SK-N-SH treated with all-trans-retinoic acid at 6 μM for 48 hours (cell line): ENCODE measurements at regions not wholly inside any gene's neighbourhood (a gene's known extent, or its start where the extent isn't known, plus 50 kb on each side); places are given as distances from the start of the nearest gene placed in this dataset.

Experiments
- ATAC-seq: fragments of 200-7000 bp; cut with Tn5 transposase; 3 replicates; pipeline ENCODE4 v1.9.1; 2020; ENCODE audit warnings: mild to moderate bottlenecking, moderate library complexity
- ARNTL ChIP-seq: fragments of 450-650 bp; formaldehyde crosslinking; IDR thresholded peaks from 2 replicates; pipeline ENCODE4 v1.5.0; 2020; ENCODE audit warnings: low read depth, mild to moderate bottlenecking, moderate library complexity, borderline replicate concordance
- BACH2 ChIP-seq: fragments of 250-450 bp; sonication (Bioruptor Pico); IDR thresholded peaks from 2 replicates; pipeline ENCODE4 v1.9.0; 2021; ENCODE audit warnings: mild to moderate bottlenecking, borderline replicate concordance
- CSDC2 ChIP-seq: fragments of 250-450 bp; sonication (Bioruptor Pico); IDR thresholded peaks from 2 replicates; pipeline ENCODE4 v1.5.0; 2020; ENCODE audit warnings: mild to moderate bottlenecking, moderate library complexity
- ESRRG ChIP-seq: fragments of 250-450 bp; sonication (Bioruptor Pico); IDR thresholded peaks from 2 replicates; pipeline ENCODE4 v1.6.1; 2021; ENCODE audit warnings: mild to moderate bottlenecking
- GLIS3 ChIP-seq: fragments of 250-450 bp; sonication (Bioruptor Pico); IDR thresholded peaks from 2 replicates; pipeline ENCODE4 v1.5.0; 2020; ENCODE audit warnings: mild to moderate bottlenecking, moderate library complexity
- ISL1 ChIP-seq: fragments of 250-450 bp; sonication (Bioruptor Pico); IDR thresholded peaks from 2 replicates; pipeline ENCODE4 v2.1.2; 2022; ENCODE audit warnings: mild to moderate bottlenecking, moderate library complexity
- OSR1 ChIP-seq: fragments of 250-450 bp; sonication (Bioruptor Pico); IDR thresholded peaks from 2 replicates; pipeline ENCODE4 v1.8.0; 2022; ENCODE audit warnings: moderate library complexity, mild to moderate bottlenecking, inconsistent platforms
- PPARA ChIP-seq: fragments of 250-450 bp; sonication (Bioruptor Pico); IDR thresholded peaks from 2 replicates; pipeline ENCODE4 v1.5.0; 2020; ENCODE audit warnings: mild to moderate bottlenecking, borderline replicate concordance
- RARB ChIP-seq: fragments of 250-450 bp; sonication (Bioruptor Pico); IDR thresholded peaks from 2 replicates; pipeline ENCODE4 v1.8.0; 2021; ENCODE audit warnings: mild to moderate bottlenecking, moderate library complexity
- TOX ChIP-seq: fragments of 250-450 bp; sonication (Bioruptor Pico); IDR thresholded peaks from 2 replicates; pipeline ENCODE4 v1.8.0; 2021; ENCODE audit warnings: mild to moderate bottlenecking, moderate library complexity, borderline replicate concordance
- ZC3H10 ChIP-seq: fragments of 250-450 bp; sonication (Bioruptor Pico); IDR thresholded peaks from 2 replicates; pipeline ENCODE4 v1.5.1; 2021; ENCODE audit warnings: mild to moderate bottlenecking, moderate library complexity
- ZFP30 ChIP-seq: fragments of 450-650 bp; formaldehyde crosslinking; IDR thresholded peaks from 2 replicates; pipeline ENCODE4 v1.5.0; 2022; ENCODE audit warnings: mild to moderate bottlenecking, moderate library complexity
- ZNF565 ChIP-seq: fragments of 450-650 bp; formaldehyde crosslinking; conservative IDR thresholded peaks from 2 replicates; pipeline ENCODE4 v1.5.0; 2020; ENCODE audit warnings: low read depth, mild to moderate bottlenecking, moderate library complexity
- TF ChIP-seq, protein P1 (sequence below): fragments of 250-450 bp; sonication (Bioruptor Pico); IDR thresholded peaks from 2 replicates; pipeline ENCODE4 v1.5.1; 2021; ENCODE audit warnings: mild to moderate bottlenecking, moderate library complexity
- TF ChIP-seq, protein P2 (sequence below): fragments of 250-450 bp; sonication (Bioruptor Pico); IDR thresholded peaks from 2 replicates; pipeline ENCODE4 v1.5.0; 2020; ENCODE audit warnings: mild to moderate bottlenecking, moderate library complexity
- TF ChIP-seq, protein P3 (sequence below): fragments of 250-450 bp; sonication (Bioruptor Pico); IDR thresholded peaks from 2 replicates; pipeline ENCODE4 v1.8.0; 2021; ENCODE audit warnings: low read depth, mild to moderate bottlenecking, moderate library complexity, borderline replicate concordance
- TF ChIP-seq, protein P4 (sequence below): fragments of 250-450 bp; sonication (Bioruptor Pico); IDR thresholded peaks from 2 replicates; pipeline ENCODE4 v1.8.0; 2020; ENCODE audit warnings: mild to moderate bottlenecking, moderate library complexity, borderline replicate concordance
- TF ChIP-seq, protein P5 (sequence below): fragments of 250-450 bp; sonication (Bioruptor Pico); IDR thresholded peaks from 2 replicates; pipeline ENCODE4 v1.5.1; 2020; ENCODE audit warnings: low read depth, mild to moderate bottlenecking, moderate library complexity

DNA sequence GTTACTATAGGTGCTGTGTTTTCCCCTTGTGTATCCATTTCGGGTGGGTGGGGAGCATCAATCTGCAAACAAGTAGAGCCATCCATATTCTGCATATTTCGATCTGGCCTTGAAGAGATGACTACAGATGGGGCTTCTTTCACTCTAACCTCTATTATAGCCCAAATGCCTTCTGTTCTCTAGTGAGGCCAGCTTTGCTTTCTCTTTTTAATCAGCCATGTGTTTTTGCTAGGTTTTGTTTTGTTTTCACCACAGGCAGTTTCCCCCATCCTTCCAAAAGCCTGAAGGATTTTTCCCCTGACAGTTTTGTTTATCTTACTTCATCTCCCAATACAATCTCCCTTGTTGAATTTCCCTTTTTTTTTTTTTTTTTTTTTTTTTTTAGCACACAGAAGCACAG lies 224.1 kb downstream of the BTG1 start:
- no peak for ATAC-seq
- TF ChIP-seq, protein P1, sequence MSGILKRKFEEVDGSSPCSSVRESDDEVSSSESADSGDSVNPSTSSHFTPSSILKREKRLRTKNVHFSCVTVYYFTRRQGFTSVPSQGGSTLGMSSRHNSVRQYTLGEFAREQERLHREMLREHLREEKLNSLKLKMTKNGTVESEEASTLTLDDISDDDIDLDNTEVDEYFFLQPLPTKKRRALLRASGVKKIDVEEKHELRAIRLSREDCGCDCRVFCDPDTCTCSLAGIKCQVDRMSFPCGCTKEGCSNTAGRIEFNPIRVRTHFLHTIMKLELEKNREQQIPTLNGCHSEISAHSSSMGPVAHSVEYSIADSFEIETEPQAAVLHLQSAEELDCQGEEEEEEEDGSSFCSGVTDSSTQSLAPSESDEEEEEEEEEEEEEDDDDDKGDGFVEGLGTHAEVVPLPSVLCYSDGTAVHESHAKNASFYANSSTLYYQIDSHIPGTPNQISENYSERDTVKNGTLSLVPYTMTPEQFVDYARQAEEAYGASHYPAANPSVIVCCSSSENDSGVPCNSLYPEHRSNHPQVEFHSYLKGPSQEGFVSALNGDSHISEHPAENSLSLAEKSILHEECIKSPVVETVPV (CRISPR knock-in tag) = no peak
- TF ChIP-seq ESRRG (CRISPR knock-in tag) (no peak), ISL1 (CRISPR knock-in tag) (no peak), ZNF565 (CRISPR knock-in tag) (no peak), OSR1 (CRISPR knock-in tag) (no peak), BACH2 (CRISPR knock-in tag) (no peak), RARB (CRISPR knock-in tag) (no peak), ARNTL (CRISPR knock-in tag) (no peak), ZFP30 (CRISPR knock-in tag) (no peak), ZC3H10 (CRISPR knock-in tag) (no peak), CSDC2 (CRISPR knock-in tag) (no peak)
- TF ChIP-seq, protein P2, sequence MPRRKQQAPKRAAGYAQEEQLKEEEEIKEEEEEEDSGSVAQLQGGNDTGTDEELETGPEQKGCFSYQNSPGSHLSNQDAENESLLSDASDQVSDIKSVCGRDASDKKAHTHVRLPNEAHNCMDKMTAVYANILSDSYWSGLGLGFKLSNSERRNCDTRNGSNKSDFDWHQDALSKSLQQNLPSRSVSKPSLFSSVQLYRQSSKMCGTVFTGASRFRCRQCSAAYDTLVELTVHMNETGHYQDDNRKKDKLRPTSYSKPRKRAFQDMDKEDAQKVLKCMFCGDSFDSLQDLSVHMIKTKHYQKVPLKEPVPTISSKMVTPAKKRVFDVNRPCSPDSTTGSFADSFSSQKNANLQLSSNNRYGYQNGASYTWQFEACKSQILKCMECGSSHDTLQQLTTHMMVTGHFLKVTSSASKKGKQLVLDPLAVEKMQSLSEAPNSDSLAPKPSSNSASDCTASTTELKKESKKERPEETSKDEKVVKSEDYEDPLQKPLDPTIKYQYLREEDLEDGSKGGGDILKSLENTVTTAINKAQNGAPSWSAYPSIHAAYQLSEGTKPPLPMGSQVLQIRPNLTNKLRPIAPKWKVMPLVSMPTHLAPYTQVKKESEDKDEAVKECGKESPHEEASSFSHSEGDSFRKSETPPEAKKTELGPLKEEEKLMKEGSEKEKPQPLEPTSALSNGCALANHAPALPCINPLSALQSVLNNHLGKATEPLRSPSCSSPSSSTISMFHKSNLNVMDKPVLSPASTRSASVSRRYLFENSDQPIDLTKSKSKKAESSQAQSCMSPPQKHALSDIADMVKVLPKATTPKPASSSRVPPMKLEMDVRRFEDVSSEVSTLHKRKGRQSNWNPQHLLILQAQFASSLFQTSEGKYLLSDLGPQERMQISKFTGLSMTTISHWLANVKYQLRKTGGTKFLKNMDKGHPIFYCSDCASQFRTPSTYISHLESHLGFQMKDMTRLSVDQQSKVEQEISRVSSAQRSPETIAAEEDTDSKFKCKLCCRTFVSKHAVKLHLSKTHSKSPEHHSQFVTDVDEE (CRISPR knock-in tag) = no peak
- TF ChIP-seq, protein P3, sequence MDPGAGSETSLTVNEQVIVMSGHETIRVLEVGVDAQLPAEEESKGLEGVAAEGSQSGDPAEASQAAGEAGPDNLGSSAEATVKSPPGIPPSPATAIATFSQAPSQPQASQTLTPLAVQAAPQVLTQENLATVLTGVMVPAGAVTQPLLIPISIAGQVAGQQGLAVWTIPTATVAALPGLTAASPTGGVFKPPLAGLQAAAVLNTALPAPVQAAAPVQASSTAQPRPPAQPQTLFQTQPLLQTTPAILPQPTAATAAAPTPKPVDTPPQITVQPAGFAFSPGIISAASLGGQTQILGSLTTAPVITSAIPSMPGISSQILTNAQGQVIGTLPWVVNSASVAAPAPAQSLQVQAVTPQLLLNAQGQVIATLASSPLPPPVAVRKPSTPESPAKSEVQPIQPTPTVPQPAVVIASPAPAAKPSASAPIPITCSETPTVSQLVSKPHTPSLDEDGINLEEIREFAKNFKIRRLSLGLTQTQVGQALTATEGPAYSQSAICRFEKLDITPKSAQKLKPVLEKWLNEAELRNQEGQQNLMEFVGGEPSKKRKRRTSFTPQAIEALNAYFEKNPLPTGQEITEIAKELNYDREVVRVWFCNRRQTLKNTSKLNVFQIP (CRISPR knock-in tag) = no peak
- TF ChIP-seq, protein P4, sequence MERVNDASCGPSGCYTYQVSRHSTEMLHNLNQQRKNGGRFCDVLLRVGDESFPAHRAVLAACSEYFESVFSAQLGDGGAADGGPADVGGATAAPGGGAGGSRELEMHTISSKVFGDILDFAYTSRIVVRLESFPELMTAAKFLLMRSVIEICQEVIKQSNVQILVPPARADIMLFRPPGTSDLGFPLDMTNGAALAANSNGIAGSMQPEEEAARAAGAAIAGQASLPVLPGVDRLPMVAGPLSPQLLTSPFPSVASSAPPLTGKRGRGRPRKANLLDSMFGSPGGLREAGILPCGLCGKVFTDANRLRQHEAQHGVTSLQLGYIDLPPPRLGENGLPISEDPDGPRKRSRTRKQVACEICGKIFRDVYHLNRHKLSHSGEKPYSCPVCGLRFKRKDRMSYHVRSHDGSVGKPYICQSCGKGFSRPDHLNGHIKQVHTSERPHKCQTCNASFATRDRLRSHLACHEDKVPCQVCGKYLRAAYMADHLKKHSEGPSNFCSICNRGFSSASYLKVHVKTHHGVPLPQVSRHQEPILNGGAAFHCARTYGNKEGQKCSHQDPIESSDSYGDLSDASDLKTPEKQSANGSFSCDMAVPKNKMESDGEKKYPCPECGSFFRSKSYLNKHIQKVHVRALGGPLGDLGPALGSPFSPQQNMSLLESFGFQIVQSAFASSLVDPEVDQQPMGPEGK (CRISPR knock-in tag) = no peak

DNA sequence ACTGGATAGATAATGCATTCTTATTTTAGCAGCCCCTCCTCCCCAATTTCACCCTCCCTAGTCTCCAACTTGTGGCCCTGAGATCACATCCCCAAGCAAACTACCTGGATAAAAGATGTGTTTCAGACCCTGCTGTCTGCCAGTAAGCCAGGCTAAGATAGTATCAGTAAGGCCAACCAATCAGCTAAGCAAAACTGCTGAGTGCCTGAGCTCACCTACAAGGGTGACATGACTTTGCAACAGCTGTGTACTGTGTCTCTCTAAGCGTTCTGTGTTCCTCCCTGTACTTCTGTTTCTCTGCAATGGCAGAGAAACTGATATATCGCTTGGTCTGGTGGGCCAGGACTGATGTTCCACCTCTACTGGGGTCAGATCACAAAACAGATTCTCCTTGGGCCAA lies 224.9 kb downstream of the BTG1 start:
- TF ChIP-seq GLIS3 (CRISPR knock-in tag) (no peak), TOX (CRISPR knock-in tag) (no peak), ARNTL (CRISPR knock-in tag) (no peak), ESRRG (CRISPR knock-in tag) (no peak), ZFP30 (CRISPR knock-in tag) (no peak), PPARA (CRISPR knock-in tag) (no peak), OSR1 (CRISPR knock-in tag) (no peak)
- TF ChIP-seq, protein P1 (CRISPR knock-in tag) = no peak
- TF ChIP-seq, protein P2 (CRISPR knock-in tag) = no peak
- TF ChIP-seq, protein P5, sequence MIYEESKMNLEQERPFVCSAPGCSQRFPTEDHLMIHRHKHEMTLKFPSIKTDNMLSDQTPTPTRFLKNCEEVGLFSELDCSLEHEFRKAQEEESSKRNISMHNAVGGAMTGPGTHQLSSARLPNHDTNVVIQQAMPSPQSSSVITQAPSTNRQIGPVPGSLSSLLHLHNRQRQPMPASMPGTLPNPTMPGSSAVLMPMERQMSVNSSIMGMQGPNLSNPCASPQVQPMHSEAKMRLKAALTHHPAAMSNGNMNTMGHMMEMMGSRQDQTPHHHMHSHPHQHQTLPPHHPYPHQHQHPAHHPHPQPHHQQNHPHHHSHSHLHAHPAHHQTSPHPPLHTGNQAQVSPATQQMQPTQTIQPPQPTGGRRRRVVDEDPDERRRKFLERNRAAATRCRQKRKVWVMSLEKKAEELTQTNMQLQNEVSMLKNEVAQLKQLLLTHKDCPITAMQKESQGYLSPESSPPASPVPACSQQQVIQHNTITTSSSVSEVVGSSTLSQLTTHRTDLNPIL (CRISPR knock-in tag) = no peak
- no peak for ATAC-seq
